GM23338 (cell line): ENCODE measurements at regions not wholly inside any gene's neighbourhood (a gene's known extent, or its start where the extent isn't known, plus 50 kb on each side); places are given as distances from the start of the nearest gene placed in this dataset.

Source experiments
- CREB1 ChIP-seq: fragments of 250-450 bp; sonication (Bioruptor Pico); IDR thresholded peaks from 2 replicates; pipeline ENCODE4 v1.5.0; 2020; ENCODE audit warnings: low read depth, mild to moderate bottlenecking, moderate library complexity
- EZH2 ChIP-seq: fragments of 200-600 bp; sonication (generic); IDR thresholded peaks from one replicate; pipeline ENCODE4 v1.8.0; 2017; ENCODE audit warnings: antibody characterized with exemption, mild to moderate bottlenecking, low read depth; ENCODE audit not compliant: unreplicated experiment
- EZH2phosphoT487 ChIP-seq: fragments of 200-600 bp; sonication (generic); IDR thresholded peaks from one replicate; pipeline ENCODE4 v1.8.1; 2018; ENCODE audit warnings: antibody characterized with exemption; ENCODE audit not compliant: unreplicated experiment
- JUNB ChIP-seq: IDR thresholded peaks from one replicate; pipeline ENCODE4 v1.6.1; 2016; ENCODE audit warnings: antibody characterized with exemption; ENCODE audit not compliant: unreplicated experiment
- NANOG ChIP-seq: IDR thresholded peaks from 2 replicates; pipeline ENCODE4 v1.6.1; 2016; ENCODE audit warnings: antibody characterized with exemption, borderline replicate concordance
- POLR2AphosphoS5 ChIP-seq: IDR thresholded peaks from 2 replicates; pipeline ENCODE4 v1.6.1; 2016; ENCODE audit warnings: antibody characterized with exemption, low read depth
- TF ChIP-seq, protein P1 (sequence below), 2 experiments: fragments of 200-600 bp in 1 of 2; sonication (generic) in 1 of 2; conservative IDR thresholded peaks; 2 replicates each; pipeline versions ENCODE4 v1.5.1 to v1.6.1; 2016 to 2017; ENCODE audit warnings: antibody characterized with exemption in 2 of 2, low read depth in 2 of 2, mild to moderate bottlenecking in 2 of 2, moderate library complexity in 1 of 2
- TF ChIP-seq, protein P2 (sequence below): IDR thresholded peaks from one replicate; pipeline ENCODE4 v1.6.1; 2018; ENCODE audit warnings: antibody characterized with exemption; ENCODE audit not compliant: unreplicated experiment

DNA sequence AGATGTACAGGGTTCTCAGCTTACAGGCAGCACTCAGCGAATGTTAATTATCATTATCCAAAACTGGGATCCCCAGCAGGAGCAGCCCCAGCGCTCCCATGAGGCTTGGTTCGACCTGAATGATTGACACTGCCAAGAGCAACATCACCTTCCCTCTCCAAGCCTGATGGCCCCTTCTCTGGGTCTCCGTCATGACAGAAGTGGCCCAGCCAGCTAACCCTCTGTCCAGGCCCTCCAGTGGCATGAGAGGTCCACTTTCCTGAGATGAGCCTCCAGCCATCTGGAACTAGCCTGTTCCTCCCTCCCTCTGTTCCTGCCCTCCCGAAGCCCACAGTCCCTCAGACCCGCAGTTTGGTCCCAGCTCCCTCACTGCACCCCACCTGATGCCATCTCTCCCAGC lies 97.0 kb upstream of the RAB6C start:
- TF ChIP-seq, protein P1, sequence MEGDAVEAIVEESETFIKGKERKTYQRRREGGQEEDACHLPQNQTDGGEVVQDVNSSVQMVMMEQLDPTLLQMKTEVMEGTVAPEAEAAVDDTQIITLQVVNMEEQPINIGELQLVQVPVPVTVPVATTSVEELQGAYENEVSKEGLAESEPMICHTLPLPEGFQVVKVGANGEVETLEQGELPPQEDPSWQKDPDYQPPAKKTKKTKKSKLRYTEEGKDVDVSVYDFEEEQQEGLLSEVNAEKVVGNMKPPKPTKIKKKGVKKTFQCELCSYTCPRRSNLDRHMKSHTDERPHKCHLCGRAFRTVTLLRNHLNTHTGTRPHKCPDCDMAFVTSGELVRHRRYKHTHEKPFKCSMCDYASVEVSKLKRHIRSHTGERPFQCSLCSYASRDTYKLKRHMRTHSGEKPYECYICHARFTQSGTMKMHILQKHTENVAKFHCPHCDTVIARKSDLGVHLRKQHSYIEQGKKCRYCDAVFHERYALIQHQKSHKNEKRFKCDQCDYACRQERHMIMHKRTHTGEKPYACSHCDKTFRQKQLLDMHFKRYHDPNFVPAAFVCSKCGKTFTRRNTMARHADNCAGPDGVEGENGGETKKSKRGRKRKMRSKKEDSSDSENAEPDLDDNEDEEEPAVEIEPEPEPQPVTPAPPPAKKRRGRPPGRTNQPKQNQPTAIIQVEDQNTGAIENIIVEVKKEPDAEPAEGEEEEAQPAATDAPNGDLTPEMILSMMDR (conservative IDR thresholded peaks at IDR 0.05; ENCODE audit: low read depth in 2 of 2), result no peak
- TF ChIP-seq JUNB, result no peak
- TF ChIP-seq, protein P2, sequence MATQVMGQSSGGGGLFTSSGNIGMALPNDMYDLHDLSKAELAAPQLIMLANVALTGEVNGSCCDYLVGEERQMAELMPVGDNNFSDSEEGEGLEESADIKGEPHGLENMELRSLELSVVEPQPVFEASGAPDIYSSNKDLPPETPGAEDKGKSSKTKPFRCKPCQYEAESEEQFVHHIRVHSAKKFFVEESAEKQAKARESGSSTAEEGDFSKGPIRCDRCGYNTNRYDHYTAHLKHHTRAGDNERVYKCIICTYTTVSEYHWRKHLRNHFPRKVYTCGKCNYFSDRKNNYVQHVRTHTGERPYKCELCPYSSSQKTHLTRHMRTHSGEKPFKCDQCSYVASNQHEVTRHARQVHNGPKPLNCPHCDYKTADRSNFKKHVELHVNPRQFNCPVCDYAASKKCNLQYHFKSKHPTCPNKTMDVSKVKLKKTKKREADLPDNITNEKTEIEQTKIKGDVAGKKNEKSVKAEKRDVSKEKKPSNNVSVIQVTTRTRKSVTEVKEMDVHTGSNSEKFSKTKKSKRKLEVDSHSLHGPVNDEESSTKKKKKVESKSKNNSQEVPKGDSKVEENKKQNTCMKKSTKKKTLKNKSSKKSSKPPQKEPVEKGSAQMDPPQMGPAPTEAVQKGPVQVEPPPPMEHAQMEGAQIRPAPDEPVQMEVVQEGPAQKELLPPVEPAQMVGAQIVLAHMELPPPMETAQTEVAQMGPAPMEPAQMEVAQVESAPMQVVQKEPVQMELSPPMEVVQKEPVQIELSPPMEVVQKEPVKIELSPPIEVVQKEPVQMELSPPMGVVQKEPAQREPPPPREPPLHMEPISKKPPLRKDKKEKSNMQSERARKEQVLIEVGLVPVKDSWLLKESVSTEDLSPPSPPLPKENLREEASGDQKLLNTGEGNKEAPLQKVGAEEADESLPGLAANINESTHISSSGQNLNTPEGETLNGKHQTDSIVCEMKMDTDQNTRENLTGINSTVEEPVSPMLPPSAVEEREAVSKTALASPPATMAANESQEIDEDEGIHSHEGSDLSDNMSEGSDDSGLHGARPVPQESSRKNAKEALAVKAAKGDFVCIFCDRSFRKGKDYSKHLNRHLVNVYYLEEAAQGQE, result no peak
- no peak for TF ChIP-seq NANOG
- TF ChIP-seq EZH2, result no peak
- no peak for TF ChIP-seq POLR2AphosphoS5
- no peak for TF ChIP-seq EZH2phosphoT487
- TF ChIP-seq CREB1 (CRISPR knock-in tag), result no peak
